HepG2 (cell line): ENCODE measurements at regions not wholly inside any gene's neighbourhood (a gene's known extent, or its start where the extent isn't known, plus 50 kb on each side); places are given as distances from the start of the nearest gene placed in this dataset.

ENCODE experiments used
- ATAC-seq: fragments of 200-7000 bp; cut with Tn5 transposase; 3 replicates; pipeline ENCODE4 v1.9.1; 2020; ENCODE audit warnings: mild to moderate bottlenecking, moderate library complexity
- BruUV-seq: library from RNA; stranded (reverse); fragments of 400-500 nt; replicated peaks from 2 replicates; lab custom pipeline; 2021; lab: Mats Ljungman, UMichigan
- CTCF ChIA-PET: fragments of 300-600 bp; formaldehyde crosslinking; extraction: SDS; loops from one replicate; lab custom pipeline; 2021; ENCODE audit warnings: low total read pairs, inconsistent platforms, low intra/inter-chr PET ratio; lab: Yijun Ruan, JAX
- POLR2A ChIA-PET: fragments of 350-600 bp; sonication (Branson Sonifier 250); formaldehyde crosslinking; loops from one replicate; lab custom pipeline; 2020; ENCODE audit warnings: antibody characterized with exemption, inconsistent platforms; lab: Yijun Ruan, JAX
- DNase-seq: peaks from one replicate; pipeline ENCODE4 v3.0.0-alpha.2; 2015; ENCODE audit warnings: low spot score
- FAIRE-seq: peaks from 3 replicates; lab custom pipeline; 2011; peaks lifted over from hg19 to GRCh38; lab: Jason Lieb, UNC
- H2AFZ ChIP-seq: one replicate; pipeline ENCODE4 v1.6.1; 2011; ENCODE audit warnings: low read length, inconsistent platforms
- H3K27ac ChIP-seq: fragments of 300-600 bp; 3 replicates; pipeline ENCODE4 v1.8.0; 2011; ENCODE audit warnings: mixed run types, mild to moderate bottlenecking, mixed read lengths, low read length, inconsistent platforms; ENCODE audit not compliant: insufficient read depth; ENCODE audit errors: extremely low read length
- H3K27me3 ChIP-seq, 2 experiments: fragments of 200-600 bp in 1 of 2; 2 replicates in 1 of 2; 3 replicates in 1 of 2; pipeline versions ENCODE4 v1.6.0 to v1.8.0; 2011; ENCODE audit warnings: low read length in 2 of 2, mild to moderate bottlenecking in 2 of 2, moderate library complexity in 2 of 2, inconsistent platforms in 1 of 2; ENCODE audit not compliant: insufficient read depth in 2 of 2, control insufficient read depth in 1 of 2
- H3K36me3 ChIP-seq, 2 experiments: fragments of 200-600 bp in 1 of 2; replicated peaks in 1 of 2; 2 replicates in 1 of 2; 3 replicates in 1 of 2; pipeline versions ENCODE4 v1.5.1 to v1.8.0; 2011; ENCODE audit warnings: low read length in 2 of 2, inconsistent platforms in 1 of 2; ENCODE audit not compliant: insufficient read depth in 2 of 2, control insufficient read depth in 1 of 2
- H3K4me1 ChIP-seq: 2 replicates; pipeline ENCODE4 v1.5.1; 2012; ENCODE audit warnings: low read length, inconsistent platforms; ENCODE audit not compliant: insufficient read depth
- H3K4me2 ChIP-seq: 2 replicates; pipeline ENCODE4 v1.6.0; 2011; ENCODE audit warnings: low read depth, low read length, inconsistent platforms
- H3K4me3 ChIP-seq, 3 experiments: fragments of 200-600 bp in 1 of 3; sonication (generic), shearing (Covaris generic) in 1 of 3; replicated peaks in 1 of 3; 2 replicates each; pipeline ENCODE4 v1.5.1; 2011 to 2016; ENCODE audit warnings: low read length in 3 of 3, inconsistent platforms in 2 of 3, low read depth in 2 of 3, mild to moderate bottlenecking in 2 of 3, control low read depth in 1 of 3, mixed read lengths in 1 of 3; ENCODE audit not compliant: insufficient read depth in 1 of 3
- H3K79me2 ChIP-seq: one replicate; pipeline ENCODE4 v1.6.1; 2011; ENCODE audit warnings: low read length, inconsistent platforms; ENCODE audit not compliant: insufficient read depth
- H3K9ac ChIP-seq: 2 replicates; pipeline ENCODE4 v1.6.0; 2011; ENCODE audit warnings: mild to moderate bottlenecking, low read depth, low read length, inconsistent platforms; ENCODE audit not compliant: insufficient read depth
- H3K9me3 ChIP-seq: 2 replicates; pipeline ENCODE4 v1.5.1; 2012; ENCODE audit warnings: mild to moderate bottlenecking, low read length
- H4K20me1 ChIP-seq: 2 replicates; pipeline ENCODE4 v1.6.0; 2011; ENCODE audit warnings: inconsistent platforms, mild to moderate bottlenecking, low read length, moderate library complexity; ENCODE audit not compliant: insufficient read depth
- PRDM15 ChIP-seq: sonication (generic); formaldehyde crosslinking; IDR thresholded peaks from 2 replicates; pipeline ENCODE4 v1.4.0; 2020; ENCODE audit warnings: missing genetic modification reagents
- SALL1 ChIP-seq: sonication (generic); formaldehyde crosslinking; IDR thresholded peaks from 2 replicates; pipeline ENCODE4 v1.8.0; 2022; ENCODE audit warnings: mild to moderate bottlenecking, missing genetic modification reagents
- SIX4 ChIP-seq: sonication (generic); formaldehyde crosslinking; IDR thresholded peaks from 2 replicates; pipeline ENCODE4 v1.4.0; 2020; ENCODE audit warnings: missing genetic modification reagents
- WGBS: methylation state at CpG from one replicate; pipeline ENCODE4 v1.1.6; 2017; ENCODE audit warnings: low lambda C conversion rate; 5-methylcytosine and 5-hydroxymethylcytosine counted together
- in situ Hi-C: cut with HindIII; loops from 2 replicates; pipeline ENCODE4 v1.10.0; 2017; ENCODE audit warnings: low pct_unique_long_range_greater_than_20kb; ENCODE audit not compliant: extremely low pct_ligation_motif_present
- intact Hi-C: fragments of 100-400 bp; cut with micrococcal nuclease; formaldehyde crosslinking; loops from one replicate; pipeline ENCODE4 v1.10.0; 2022; ENCODE audit not compliant: unreplicated experiment
- TF ChIP-seq, protein P1 (sequence below): sonication (generic); formaldehyde crosslinking; IDR thresholded peaks from 2 replicates; pipeline ENCODE4 v1.5.1; 2020; ENCODE audit warnings: mild to moderate bottlenecking, missing genetic modification reagents, moderate library complexity
- TF ChIP-seq, protein P2 (sequence below): IDR thresholded peaks from 2 replicates; pipeline ENCODE4 v1.6.1; 2016
- TF ChIP-seq, protein P3 (sequence below): sonication (generic); formaldehyde crosslinking; IDR thresholded peaks from 2 replicates; pipeline ENCODE4 v1.5.0; 2020; ENCODE audit warnings: mild to moderate bottlenecking, missing genetic modification reagents

- TF ChIP-seq, protein P1, sequence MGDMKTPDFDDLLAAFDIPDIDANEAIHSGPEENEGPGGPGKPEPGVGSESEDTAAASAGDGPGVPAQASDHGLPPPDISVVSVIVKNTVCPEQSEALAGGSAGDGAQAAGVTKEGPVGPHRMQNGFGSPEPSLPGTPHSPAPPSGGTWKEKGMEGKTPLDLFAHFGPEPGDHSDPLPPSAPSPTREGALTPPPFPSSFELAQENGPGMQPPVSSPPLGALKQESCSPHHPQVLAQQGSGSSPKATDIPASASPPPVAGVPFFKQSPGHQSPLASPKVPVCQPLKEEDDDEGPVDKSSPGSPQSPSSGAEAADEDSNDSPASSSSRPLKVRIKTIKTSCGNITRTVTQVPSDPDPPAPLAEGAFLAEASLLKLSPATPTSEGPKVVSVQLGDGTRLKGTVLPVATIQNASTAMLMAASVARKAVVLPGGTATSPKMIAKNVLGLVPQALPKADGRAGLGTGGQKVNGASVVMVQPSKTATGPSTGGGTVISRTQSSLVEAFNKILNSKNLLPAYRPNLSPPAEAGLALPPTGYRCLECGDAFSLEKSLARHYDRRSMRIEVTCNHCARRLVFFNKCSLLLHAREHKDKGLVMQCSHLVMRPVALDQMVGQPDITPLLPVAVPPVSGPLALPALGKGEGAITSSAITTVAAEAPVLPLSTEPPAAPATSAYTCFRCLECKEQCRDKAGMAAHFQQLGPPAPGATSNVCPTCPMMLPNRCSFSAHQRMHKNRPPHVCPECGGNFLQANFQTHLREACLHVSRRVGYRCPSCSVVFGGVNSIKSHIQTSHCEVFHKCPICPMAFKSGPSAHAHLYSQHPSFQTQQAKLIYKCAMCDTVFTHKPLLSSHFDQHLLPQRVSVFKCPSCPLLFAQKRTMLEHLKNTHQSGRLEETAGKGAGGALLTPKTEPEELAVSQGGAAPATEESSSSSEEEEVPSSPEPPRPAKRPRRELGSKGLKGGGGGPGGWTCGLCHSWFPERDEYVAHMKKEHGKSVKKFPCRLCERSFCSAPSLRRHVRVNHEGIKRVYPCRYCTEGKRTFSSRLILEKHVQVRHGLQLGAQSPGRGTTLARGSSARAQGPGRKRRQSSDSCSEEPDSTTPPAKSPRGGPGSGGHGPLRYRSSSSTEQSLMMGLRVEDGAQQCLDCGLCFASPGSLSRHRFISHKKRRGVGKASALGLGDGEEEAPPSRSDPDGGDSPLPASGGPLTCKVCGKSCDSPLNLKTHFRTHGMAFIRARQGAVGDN (CRISPR knock-in tag): no peak
These were observed 202.7 kb downstream of the SPRY1 start (continued) for GRCh38 chr4:123599061-123599919.

DNA sequence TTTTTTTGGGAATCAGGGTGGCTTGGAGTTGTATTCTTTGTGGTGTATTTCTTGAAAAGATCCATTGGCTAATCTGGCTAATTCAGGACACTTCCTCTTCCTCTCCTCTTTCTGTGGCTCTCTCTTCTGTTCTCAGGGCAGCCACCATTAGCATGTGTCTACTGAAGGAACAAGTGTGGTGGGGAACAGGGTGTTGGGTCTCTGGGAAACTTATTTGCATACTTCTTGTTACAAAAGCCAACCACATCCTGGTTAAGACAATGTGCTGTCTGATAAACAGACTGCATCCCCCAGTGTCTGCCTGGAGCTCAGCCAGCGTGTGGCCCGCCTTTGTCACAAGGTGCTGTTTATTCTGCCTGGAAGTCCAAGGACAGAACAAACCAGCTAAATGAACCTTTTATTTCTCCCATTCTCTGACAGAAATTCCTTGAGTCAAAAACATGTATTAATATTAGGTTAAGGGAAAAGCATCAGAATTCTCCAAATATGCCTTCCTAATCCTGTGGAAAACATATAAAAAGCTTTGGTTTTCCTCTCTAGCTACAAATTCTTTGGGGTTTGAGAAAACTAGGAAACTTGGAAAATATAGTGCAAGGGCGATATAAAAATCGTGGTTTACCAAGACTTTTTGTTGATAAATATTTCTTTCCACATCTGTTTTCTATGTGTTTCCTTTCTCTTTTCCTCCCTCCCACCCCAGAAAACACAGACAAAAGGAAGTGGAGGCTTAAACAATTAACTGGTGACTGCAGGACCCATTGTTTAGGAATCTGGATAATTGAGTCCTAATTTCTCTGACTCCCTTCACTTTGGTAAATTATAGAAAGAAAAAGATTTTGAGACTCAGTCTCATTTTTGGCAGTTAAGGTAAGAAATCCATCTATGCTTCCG, 203.6 kb downstream of the SPRY1 start:
- Histone ChIP-seq H3K4me1 (peaks cover 42% of the 10 kb centered on the region), H3K9ac (peak overlapping the region; percentile 59), H3K27me3 (no peaks in the 10 kb centered on the region), H3K27ac (peak overlapping the region; percentile 78), H2AFZ (no peak overlapping the region), H3K4me3 (peak overlapping the region in 2 of 3 experiments; percentile 34 to 42; a peak in 2 of 6 replicates), H3K4me2 (peak overlapping the region; percentile 64), H4K20me1 (no peaks in the 10 kb centered on the region), H3K79me2 (no peaks in the 10 kb centered on the region), H3K36me3 (no peaks in the 10 kb centered on the region), H3K9me3 (no peaks in the 10 kb centered on the region)
- intact Hi-C loops: loop anchor here (1.0 to 2.0 kb wide), 7 partner anchors 12 to 201 kb away; no protein-coding TSS in a partner anchor
- 34% methylated on average over 5 of the region's 5 CpGs for WGBS
- ChIA-PET CTCF (interaction anchor here (1.6 kb wide), 1 partner anchor 36 kb away, joined by 4 read pairs; no protein-coding TSS in a partner anchor), POLR2A (interaction anchor here (0.6 to 1.3 kb wide), 8 partner anchors 19 to 204 kb away, joined by 3 to 11 read pairs (median 4); partner anchors contain the start of gene SPRY1)
- DNase-seq: peak; percentile 98
- peak; percentile 100 for FAIRE-seq
- in situ Hi-C loops: no loop called here
- no TSS peak for BruUV-seq
- ATAC-seq: peak; percentile 92
- TF ChIP-seq PRDM15 (CRISPR knock-in tag): no peak
- TF ChIP-seq SIX4 (CRISPR knock-in tag): peak; percentile 90
- peak; percentile 99 for TF ChIP-seq SALL1 (CRISPR knock-in tag)
- TF ChIP-seq, protein P2, sequence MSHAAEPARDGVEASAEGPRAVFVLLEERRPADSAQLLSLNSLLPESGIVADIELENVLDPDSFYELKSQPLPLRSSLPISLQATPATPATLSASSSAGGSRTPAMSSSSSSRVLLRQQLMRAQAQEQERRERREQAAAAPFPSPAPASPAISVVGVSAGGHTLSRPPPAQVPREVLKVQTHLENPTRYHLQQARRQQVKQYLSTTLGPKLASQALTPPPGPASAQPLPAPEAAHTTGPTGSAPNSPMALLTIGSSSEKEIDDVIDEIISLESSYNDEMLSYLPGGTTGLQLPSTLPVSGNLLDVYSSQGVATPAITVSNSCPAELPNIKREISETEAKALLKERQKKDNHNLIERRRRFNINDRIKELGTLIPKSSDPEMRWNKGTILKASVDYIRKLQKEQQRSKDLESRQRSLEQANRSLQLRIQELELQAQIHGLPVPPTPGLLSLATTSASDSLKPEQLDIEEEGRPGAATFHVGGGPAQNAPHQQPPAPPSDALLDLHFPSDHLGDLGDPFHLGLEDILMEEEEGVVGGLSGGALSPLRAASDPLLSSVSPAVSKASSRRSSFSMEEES: peak; percentile 98
- TF ChIP-seq, protein P3, sequence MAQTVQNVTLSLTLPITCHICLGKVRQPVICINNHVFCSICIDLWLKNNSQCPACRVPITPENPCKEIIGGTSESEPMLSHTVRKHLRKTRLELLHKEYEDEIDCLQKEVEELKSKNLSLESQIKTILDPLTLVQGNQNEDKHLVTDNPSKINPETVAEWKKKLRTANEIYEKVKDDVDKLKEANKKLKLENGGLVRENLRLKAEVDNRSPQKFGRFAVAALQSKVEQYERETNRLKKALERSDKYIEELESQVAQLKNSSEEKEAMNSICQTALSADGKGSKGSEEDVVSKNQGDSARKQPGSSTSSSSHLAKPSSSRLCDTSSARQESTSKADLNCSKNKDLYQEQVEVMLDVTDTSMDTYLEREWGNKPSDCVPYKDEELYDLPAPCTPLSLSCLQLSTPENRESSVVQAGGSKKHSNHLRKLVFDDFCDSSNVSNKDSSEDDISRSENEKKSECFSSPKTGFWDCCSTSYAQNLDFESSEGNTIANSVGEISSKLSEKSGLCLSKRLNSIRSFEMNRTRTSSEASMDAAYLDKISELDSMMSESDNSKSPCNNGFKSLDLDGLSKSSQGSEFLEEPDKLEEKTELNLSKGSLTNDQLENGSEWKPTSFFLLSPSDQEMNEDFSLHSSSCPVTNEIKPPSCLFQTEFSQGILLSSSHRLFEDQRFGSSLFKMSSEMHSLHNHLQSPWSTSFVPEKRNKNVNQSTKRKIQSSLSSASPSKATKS (CRISPR knock-in tag): no peak
